ENCODE measurements at regions not wholly inside any gene's neighbourhood (a gene's known extent, or its start where the extent isn't known, plus 50 kb on each side); places are given as distances from the start of the nearest gene placed in this dataset.
"Not testable (repeated sequence)": the region's sequence is repeated elsewhere in the genome, so short reads cannot be mapped to it uniquely, and the experiment has no call there.

DNA sequence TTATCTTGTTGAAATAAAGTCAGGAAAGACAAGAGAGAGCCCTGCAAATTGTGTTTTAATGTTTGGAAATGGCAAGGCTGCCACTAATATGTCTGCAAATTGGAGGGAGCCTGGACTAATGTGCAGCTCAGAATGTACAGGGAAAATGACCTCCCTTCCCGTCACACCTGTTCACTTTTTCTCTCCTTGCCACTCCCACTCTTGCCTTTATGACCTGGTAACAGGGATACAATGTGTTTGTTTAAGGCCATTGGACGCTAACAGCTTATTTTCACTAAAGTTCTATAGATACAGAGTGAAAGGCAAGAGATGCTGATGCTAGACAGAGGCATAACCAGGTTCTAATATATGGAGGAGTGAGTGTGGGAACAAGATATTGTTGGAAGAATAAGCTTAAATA is 203.9 kb downstream of the RAB38 start:
- DNase-seq (ENCODE audit: low spot score) = no peak

- DNase-seq (ENCODE audit: low spot score) = no peak
Observed at GRCh38 chr11:87970762-87971161, 204.5 kb downstream of the RAB38 start.

DNA sequence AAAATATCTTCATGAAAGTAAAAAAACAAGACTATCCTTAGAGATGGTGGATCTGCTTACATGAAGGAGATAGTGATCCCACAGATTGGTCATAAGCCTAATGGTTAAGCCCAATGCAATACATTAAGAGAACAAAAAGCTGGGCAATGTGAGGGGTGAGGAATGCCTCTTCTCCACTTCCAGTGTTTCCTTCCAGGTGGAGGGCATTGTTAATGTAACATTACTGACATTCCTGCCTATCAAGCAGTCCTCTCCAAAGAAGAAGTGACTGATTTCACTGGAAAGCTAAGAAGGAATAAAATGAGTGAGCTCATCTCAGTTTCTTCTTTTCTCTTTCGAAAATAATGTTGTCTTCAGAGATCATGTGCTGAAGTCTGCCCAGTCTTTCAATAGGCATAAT is 207.8 kb downstream of the RAB38 start:
- DNase-seq (ENCODE audit: low spot score) = no peak

DNA sequence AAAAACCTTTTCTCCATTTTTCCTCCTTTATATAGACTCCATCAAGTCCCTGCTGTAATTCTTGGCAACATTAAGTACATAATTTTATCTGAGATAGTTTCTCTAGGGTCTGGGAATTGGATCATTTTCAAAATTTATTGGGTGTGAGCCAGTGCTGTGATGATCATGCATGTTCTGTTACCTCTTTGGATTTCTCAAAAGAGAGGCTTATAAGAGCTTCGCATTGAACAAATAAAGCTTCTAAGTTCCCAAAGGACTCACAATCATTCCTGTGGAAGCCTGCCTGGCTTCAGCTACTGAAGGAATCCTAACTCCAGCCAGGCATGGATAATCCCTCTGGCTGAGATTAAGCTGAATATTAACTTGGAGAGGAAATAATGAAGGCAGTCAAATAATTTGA is 208.5 kb downstream of the RAB38 start:
- DNase-seq (ENCODE audit: low spot score) = no peak

GRCh38 chr11:87966216-87966615 is 209.0 kb downstream of the RAB38 start:
- DNase-seq (ENCODE audit: low spot score) = no peak

- no peak for DNase-seq (ENCODE audit: low spot score)
Observed at GRCh38 chr11:87961606-87962005, 213.6 kb downstream of the RAB38 start.

- no peak for DNase-seq (ENCODE audit: low spot score)
Observed at GRCh38 chr11:87957961-87958360, 217.3 kb downstream of the RAB38 start.

- DNase-seq (ENCODE audit: low spot score) = no peak
Observed at GRCh38 chr11:87954476-87954875, 220.8 kb downstream of the RAB38 start.

GRCh38 chr11:87942786-87943185 is 232.5 kb downstream of the RAB38 start:
- DNase-seq (ENCODE audit: low spot score) = no peak

- no peak for DNase-seq (ENCODE audit: low spot score)
Observed at GRCh38 chr11:87934182-87934581, 241.1 kb downstream of the RAB38 start.

DNA sequence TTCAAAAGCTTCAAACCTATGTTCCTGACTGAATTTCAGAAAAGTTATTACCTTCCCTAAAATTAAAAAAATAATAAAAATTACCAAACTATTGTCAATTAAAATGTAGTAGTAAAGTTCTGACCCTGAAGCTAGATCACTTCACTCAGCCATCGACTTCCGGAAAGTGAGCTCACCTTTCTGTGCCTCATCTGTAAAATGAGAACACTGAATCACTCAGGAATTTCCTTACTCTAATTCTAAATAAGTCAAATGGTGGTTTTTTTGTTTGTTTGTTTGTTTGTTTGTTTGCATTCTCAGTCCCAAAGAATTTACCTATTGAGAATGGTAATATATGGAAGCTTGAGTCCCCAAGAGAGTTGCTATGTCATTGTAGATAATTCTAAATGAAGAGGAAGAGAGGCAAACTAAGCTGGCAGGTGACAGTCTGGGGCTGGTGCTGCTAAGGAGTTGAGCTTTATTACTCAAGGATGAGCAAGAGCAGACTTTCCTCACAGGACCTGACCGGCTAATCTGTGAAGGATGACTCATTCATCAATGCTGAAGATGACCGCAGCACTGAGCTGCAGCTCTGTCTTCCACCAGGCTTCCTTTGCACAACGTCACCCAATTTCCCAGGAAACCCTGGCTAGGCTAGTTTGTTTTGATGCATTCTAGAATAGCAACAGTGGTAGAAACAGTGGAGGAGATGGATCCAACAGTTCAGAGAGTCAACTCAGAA is 248.8 kb downstream of the RAB38 start:
- DNase-seq (ENCODE audit: low spot score) = peak; percentile 61

DNA sequence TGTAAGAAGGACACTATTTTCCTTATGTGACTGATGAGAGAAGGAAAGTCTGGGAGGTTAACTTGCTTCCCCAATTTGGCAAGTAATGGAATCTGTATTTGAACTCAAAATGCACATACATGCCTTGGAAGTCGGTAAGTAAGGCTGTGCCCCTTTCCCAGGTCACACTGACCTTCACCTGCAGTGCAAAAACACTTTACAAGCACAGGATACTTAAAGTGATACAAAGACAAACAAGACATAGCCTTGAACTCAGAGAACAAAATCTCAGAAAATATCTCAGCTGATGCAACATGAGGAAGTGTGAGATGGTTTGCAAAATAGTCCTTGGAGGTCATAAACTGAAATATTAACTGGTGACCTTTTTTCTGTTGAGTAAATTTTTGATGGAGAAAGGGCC is 251.1 kb downstream of the RAB38 start:
- no peak for DNase-seq (ENCODE audit: low spot score)

- no peak for DNase-seq (ENCODE audit: low spot score)
Observed at GRCh38 chr11:87917111-87917510, 258.1 kb downstream of the RAB38 start.

- DNase-seq (ENCODE audit: low spot score) = no peak
Observed at GRCh38 chr11:87909178-87909577, 266.1 kb downstream of the RAB38 start.

GRCh38 chr11:87908086-87908485 is 267.2 kb downstream of the RAB38 start:
- no peak for DNase-seq (ENCODE audit: low spot score)

GRCh38 chr11:87903345-87903744 is 271.9 kb downstream of the RAB38 start:
- DNase-seq (ENCODE audit: low spot score) = no peak

- DNase-seq (ENCODE audit: low spot score) = no peak
Observed at GRCh38 chr11:87901341-87901740, 273.9 kb downstream of the RAB38 start.

GRCh38 chr11:87897921-87898320 is 277.3 kb downstream of the RAB38 start:
- DNase-seq (ENCODE audit: low spot score) = no peak

DNA sequence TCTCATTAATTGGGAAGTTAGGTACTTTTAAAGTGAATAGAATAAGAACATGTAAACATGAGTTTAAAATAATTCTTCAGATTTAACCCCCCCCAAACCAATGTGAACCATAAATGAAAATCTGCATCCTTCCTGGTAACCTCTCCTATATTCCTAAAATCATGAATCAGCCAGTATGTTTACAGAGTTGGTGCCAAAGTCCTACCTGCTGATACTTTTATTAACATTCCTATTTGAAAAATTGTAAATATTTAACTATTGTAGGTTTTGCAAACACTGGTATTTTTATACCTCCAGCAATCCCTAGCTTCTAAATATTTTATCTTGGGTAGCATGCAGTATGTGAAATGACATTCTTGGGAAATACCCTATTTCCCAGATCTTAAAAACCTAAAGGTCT is 278.2 kb downstream of the RAB38 start:
- peak; percentile 31 for DNase-seq (ENCODE audit: low spot score)

DNA sequence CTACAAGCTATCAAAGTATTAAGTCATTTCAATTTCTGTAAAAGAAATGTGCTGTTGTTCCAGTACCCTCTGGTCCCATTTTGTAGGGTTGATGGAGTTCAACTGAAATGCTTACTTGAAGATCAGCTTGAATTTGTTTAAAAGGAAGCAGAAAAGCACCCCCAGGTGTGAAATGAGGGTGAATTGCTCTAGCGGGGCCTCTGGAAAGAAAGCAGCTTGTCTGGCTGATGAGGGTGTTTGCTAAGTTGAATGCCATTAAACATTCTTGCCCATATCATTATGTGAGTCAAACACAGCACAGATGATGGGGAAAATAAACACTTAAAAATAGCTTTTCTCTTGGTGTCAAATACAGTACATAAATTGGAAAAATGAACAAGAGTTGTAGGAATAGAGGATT is 280.3 kb downstream of the RAB38 start:
- no peak for DNase-seq (ENCODE audit: low spot score)

- no peak for DNase-seq (ENCODE audit: low spot score)
Observed at GRCh38 chr11:87892291-87892690, 283.0 kb downstream of the RAB38 start.

DNA sequence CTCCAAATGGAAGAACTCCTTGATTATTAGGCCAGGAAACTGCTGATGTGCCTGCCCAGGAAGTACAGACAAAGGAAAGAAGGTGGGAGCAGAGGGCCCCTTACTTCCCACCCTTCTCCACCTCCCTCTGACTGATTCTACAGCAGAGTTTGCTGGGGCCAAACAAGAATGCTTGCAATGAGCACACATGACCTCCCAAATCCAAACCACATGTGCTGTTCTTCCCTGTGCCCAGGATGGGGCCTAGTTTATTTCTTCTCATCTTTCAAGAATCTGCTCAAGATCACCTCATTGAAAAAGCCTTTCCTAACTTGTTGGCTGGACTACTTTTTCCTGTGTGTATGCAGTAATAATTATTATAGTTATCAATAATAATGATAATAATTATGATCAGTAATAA is 286.1 kb downstream of the RAB38 start:
- DNase-seq (ENCODE audit: low spot score) = no peak

DNA sequence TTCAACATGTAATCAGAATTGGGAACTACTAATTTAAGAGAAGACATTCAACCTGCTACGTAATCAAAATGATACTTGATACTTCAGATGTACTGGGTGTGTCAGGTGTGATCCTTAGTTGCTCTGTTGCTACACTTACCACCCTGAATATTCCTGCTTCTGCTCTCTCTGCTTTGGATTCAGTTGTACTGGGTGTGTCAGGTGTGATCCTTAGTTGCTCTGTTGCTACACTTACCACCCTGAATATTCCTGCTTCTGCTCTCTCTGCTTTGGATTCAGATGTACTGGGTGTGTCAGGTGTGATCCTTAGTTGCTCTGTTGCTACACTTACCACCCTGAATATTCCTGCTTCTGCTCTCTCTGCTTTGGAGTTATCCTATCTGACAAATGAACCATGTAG is 290.2 kb downstream of the RAB38 start:
- not testable (repeated sequence) for DNase-seq (ENCODE audit: low spot score)

- no peak for DNase-seq (ENCODE audit: low spot score)
Observed at GRCh38 chr11:87879118-87879517, 296.1 kb downstream of the RAB38 start.

All from HT-29 (cell line).